ENCODE measurements at regions not wholly inside any gene's neighbourhood (a gene's known extent, or its start where the extent isn't known, plus 50 kb on each side); places are given as distances from the start of the nearest gene placed in this dataset.
"Not testable (repeated sequence)": the region's sequence is repeated elsewhere in the genome, so short reads cannot be mapped to it uniquely, and the experiment has no call there.

GRCh38 chr11:110843053-110843452 is 130.8 kb upstream of the ARHGAP20 start:
- TF ChIP-seq CTCF, POLR2AphosphoS5 (IDR thresholded peaks at IDR 0.05): not testable (repeated sequence)

Data from upper lobe of left lung (tissue), 4 donors.